Cardiac fibroblast (primary cell): ENCODE measurements at regions not wholly inside any gene's neighbourhood (a gene's known extent, or its start where the extent isn't known, plus 50 kb on each side); places are given as distances from the start of the nearest gene placed in this dataset.

Source experiments
- DNase-seq, 2 donors: peaks; one replicate each; pipeline versions ENCODE4 v3.0.0 to v3.0.0-alpha.2; 2010; ENCODE audit warnings: low read depth in 2 of 2
- H3K4me3 ChIP-seq, 2 donors: replicated peaks in 1 of 2; 1 replicate in 1 of 2; 2 replicates in 1 of 2; pipeline ENCODE4 v1.5.1; 2011; ENCODE audit warnings: low read depth in 2 of 2, low read length in 2 of 2, mild to moderate bottlenecking in 2 of 2, moderate library complexity in 1 of 2
- TF ChIP-seq, protein P1 (sequence below): IDR thresholded peaks from one replicate; pipeline ENCODE4 v1.5.1; 2011; ENCODE audit warnings: low read depth, mild to moderate bottlenecking, low read length, inconsistent platforms

DNA sequence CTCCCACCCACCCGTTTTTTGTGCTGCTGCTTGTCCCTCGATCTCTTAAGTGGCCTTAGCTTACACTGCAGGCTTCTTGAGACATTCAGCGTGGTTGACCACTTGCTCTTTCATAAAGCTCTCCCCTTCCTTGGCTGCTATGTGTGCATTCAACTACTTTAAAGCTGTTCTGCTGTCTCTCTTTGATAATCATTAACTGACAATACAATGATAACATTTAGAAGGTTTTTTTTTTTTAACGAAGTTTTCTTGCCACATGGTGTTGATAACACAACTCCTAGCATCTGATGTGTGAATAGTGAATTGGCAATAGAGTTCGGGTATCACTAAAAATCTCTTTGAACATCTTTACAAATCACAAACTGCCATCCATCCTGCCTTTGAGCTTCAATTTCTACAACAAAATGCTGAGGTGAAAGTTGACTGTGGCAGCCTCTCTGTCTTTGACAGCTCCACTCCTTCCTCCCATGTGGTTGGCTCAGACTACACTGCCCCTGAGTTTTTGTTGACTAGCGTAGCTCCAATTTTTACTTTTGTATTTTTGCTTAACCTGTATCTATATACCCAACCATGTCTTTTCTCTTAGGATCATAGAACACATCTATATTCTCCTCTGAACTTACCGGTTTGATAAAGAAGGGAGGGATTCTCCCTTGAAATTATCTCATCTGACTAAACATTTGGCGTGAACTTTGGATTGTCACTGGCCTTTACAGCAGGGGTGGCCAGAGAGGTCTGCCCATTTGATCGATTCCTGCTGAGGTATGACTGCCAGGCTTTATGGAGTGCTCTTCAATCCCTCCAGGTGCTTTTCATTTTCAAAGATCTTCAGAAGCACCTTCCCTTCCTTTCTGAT, 409.4 kb upstream of the CD180 start:
- TF ChIP-seq, protein P1, sequence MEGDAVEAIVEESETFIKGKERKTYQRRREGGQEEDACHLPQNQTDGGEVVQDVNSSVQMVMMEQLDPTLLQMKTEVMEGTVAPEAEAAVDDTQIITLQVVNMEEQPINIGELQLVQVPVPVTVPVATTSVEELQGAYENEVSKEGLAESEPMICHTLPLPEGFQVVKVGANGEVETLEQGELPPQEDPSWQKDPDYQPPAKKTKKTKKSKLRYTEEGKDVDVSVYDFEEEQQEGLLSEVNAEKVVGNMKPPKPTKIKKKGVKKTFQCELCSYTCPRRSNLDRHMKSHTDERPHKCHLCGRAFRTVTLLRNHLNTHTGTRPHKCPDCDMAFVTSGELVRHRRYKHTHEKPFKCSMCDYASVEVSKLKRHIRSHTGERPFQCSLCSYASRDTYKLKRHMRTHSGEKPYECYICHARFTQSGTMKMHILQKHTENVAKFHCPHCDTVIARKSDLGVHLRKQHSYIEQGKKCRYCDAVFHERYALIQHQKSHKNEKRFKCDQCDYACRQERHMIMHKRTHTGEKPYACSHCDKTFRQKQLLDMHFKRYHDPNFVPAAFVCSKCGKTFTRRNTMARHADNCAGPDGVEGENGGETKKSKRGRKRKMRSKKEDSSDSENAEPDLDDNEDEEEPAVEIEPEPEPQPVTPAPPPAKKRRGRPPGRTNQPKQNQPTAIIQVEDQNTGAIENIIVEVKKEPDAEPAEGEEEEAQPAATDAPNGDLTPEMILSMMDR = no peak
- no peak overlapping the region for H3K4me3 ChIP-seq

DNA sequence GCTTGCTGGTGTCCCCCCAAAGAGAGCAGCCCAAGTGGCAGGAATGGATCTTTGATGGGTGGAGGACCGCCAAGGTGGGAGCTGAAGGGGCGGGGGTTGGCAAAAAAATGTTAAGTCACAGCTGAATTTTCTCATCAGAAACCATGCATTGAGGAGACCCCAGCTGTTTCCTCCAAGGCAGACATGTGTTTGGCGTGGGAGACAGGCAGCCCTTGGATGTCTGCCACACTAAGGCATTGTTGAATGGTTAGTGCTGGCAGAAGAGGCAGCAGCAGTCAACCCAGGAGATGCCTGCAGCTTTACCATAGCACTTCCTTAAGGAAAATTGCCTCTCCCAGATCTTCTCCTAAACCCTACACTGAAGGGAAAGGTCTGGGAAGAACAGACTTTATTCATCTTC, 394.9 kb upstream of the CD180 start:
- TF ChIP-seq, protein P1 = no peak
- no peak for DNase-seq
- no peak overlapping the region for H3K4me3 ChIP-seq

More for the DNA sequence above, 409.4 kb upstream of the CD180 start:
- no peak for DNase-seq

DNA sequence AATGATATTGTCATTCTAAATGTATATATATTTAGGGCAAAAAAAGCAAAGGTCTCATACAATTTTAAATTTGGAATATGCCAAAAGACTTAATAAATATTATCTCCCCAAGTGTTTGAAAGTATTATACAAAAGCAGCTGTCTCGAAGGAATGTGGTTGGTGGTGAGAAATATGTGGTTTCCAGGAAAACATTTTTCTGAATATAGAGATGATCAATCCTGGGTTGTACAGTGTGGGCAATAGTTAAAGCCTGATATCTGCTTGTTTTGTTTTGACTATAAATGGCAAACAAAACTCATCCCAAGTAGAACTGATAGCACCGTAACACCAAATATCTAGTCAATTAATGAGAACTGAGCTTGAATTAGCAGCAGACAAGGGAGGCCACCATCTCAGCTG, 391.8 kb upstream of the CD180 start:
- TF ChIP-seq, protein P1 = no peak
- H3K4me3 ChIP-seq = no peak overlapping the region
- DNase-seq = peak; percentile 2 to 10

DNA sequence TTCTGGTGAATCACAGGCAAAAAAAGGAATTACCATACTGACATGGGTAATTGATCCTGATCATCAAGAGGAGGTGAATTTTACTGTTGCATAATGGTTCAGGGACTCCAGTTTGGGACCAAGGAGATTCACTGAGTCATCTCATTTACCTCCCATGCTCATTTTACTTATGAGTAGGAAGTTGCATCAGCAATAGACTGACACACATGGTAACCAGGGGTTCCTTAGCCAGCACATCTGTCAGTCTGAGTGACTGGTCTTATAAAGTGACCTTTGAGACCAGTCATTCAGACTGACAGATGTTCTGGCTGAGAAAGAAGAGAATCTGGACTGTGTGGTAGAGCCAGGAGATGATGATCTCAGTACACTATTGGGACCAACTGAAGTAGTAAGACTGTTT, 384.6 kb upstream of the CD180 start:
- TF ChIP-seq, protein P1 = no peak
- peak in 1 of 2 donors; percentile 73 for DNase-seq
- H3K4me3 ChIP-seq = no peak overlapping the region

DNA sequence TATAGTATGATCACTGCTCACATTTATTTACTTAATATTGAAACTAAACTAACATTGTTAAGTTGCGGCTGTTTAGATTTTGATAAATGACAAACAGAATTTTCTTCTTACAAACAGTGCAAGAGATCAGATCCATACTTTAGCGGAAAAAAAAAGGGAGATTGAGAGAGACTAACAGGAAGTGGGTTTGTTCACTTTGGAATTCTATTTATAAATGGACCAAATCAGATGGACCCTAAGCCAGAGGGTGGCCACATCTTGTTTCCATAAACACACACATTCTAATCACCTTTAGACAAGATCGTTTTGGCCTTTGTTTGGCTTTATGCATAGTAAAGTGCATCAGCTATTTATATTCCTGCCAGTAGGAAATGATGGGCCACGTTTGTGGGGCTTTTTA, 381.4 kb upstream of the CD180 start:
- TF ChIP-seq, protein P1 = no peak
- DNase-seq = peak in 1 of 2 donors; percentile 5
- no peak overlapping the region for H3K4me3 ChIP-seq

DNA sequence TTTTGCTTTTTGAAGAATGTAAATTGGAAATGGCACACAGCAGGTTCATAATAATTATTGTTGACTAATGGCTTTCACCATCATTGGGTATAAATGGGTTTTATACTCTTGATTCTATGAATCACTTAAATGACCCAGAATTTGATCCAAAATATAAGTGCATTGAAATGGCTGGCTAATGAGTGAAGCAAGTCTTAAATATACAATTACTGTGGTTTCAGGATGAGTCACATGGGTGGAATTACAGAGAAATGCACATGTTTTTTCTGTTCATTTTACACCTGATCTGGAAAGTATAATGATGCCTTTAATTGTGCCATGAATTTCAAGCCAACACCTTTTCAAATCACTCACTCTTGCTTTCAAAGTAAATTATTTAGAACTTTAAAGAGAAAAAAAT, 380.8 kb upstream of the CD180 start:
- DNase-seq = peak in 1 of 2 donors; percentile 57
- no peak overlapping the region for H3K4me3 ChIP-seq
- TF ChIP-seq, protein P1 = no peak
